MM.1S (cell line): ENCODE measurements at regions not wholly inside any gene's neighbourhood (a gene's known extent, or its start where the extent isn't known, plus 50 kb on each side); places are given as distances from the start of the nearest gene placed in this dataset.

Experiments used
- DNase-seq: peaks from one replicate; pipeline ENCODE4 v3.0.0-alpha.2; 2015
- H2AFZ ChIP-seq: fragments of 300-600 bp; sonication (generic); 2 replicates; pipeline ENCODE4 v1.6.0; 2016; ENCODE audit warnings: antibody characterized with exemption, low read length
- H3F3A ChIP-seq: fragments of 300-600 bp; sonication (generic); 2 replicates; pipeline ENCODE4 v1.6.1; 2016; ENCODE audit warnings: mild to moderate bottlenecking, antibody characterized with exemption, low read length, moderate library complexity, mixed read lengths; ENCODE audit not compliant: insufficient read depth
- H3K27ac ChIP-seq: fragments of 300-600 bp; sonication (generic); 2 replicates; pipeline ENCODE4 v1.5.1; 2016; ENCODE audit warnings: mild to moderate bottlenecking, low read length
- H3K27me3 ChIP-seq: fragments of 300-600 bp; sonication (generic); replicated peaks from 2 replicates; pipeline ENCODE4 v1.6.0; 2016; ENCODE audit warnings: low read length; ENCODE audit not compliant: insufficient read depth
- H3K36me3 ChIP-seq: fragments of 300-600 bp; sonication (generic); replicated peaks from 2 replicates; pipeline ENCODE4 v1.6.1; 2016; ENCODE audit warnings: mild to moderate bottlenecking, low read length, mixed read lengths; ENCODE audit not compliant: insufficient read depth
- H3K4me1 ChIP-seq: fragments of 300-600 bp; sonication (generic); 2 replicates; pipeline ENCODE4 v1.6.1; 2016; ENCODE audit warnings: low read length, mixed read lengths
- H3K4me2 ChIP-seq: fragments of 300-600 bp; sonication (generic); 2 replicates; pipeline ENCODE4 v1.6.0; 2016; ENCODE audit warnings: low read depth, low read length
- H3K4me3 ChIP-seq: fragments of 300-600 bp; sonication (generic); 2 replicates; pipeline ENCODE4 v1.5.1; 2016; ENCODE audit warnings: low read length, mixed read lengths
- H3K79me2 ChIP-seq: fragments of 300-600 bp; sonication (generic); 2 replicates; pipeline ENCODE4 v1.6.1; 2016; ENCODE audit warnings: mixed run types, low read length, mixed read lengths
- H3K9ac ChIP-seq: fragments of 300-600 bp; sonication (generic); 2 replicates; pipeline ENCODE4 v1.6.1; 2016; ENCODE audit warnings: low read length, mixed read lengths
- H3K9me2 ChIP-seq: fragments of 300-600 bp; sonication (generic); replicated peaks from 2 replicates; pipeline ENCODE4 v1.6.1; 2016; ENCODE audit warnings: mild to moderate bottlenecking, low read length, mixed read lengths; ENCODE audit not compliant: insufficient read depth
- H3K9me3 ChIP-seq: fragments of 300-600 bp; sonication (generic); replicated peaks from 2 replicates; pipeline ENCODE4 v1.6.1; 2016; ENCODE audit warnings: mild to moderate bottlenecking, low read length, mixed read lengths; ENCODE audit not compliant: insufficient read depth
- H4K20me1 ChIP-seq: fragments of 300-600 bp; sonication (generic); 2 replicates; pipeline ENCODE4 v1.6.1; 2016; ENCODE audit warnings: mild to moderate bottlenecking, low read length, moderate library complexity, mixed read lengths; ENCODE audit not compliant: insufficient read depth
- EZH2 ChIP-seq: fragments of 300-600 bp; sonication (generic); optimal IDR thresholded peaks from 2 replicates; pipeline ENCODE3; 2017; ENCODE audit warnings: low read depth, mild to moderate bottlenecking, antibody characterized with exemption, low read length, mixed read lengths
- EZH2phosphoT487 ChIP-seq: fragments of 300-600 bp; sonication (generic); IDR thresholded peaks from 2 replicates; pipeline ENCODE4 v1.6.1; 2018; ENCODE audit warnings: antibody characterized with exemption, low read length
- TF ChIP-seq, protein P1 (sequence below): fragments of 300-600 bp; sonication (generic); IDR thresholded peaks from 2 replicates; pipeline ENCODE4 v1.5.1; 2016; ENCODE audit warnings: antibody characterized with exemption, low read length, mixed read lengths

DNA sequence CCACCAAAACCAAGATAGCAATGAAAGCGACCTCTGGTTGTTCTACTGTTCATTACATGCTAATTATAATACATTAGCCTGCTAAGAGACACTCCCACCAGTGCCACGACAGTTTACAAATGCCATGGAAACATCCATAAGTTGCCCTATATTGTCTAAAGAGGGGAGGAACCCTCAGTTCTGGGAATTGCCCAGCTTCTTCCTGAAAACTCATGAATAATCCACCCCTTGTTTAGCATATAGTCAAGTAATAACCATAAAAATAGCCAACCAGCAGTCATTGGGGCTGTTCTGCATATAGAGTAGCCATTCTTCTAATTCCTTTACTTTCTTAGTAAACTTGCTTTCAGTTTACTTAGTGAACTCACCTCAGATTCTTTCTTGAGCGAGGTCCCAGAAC, 189.8 kb upstream of the SOX11 start:
- Histone ChIP-seq H3K36me3 (no peaks in the 10 kb centered on the region), H3K4me3 (no peak overlapping the region), H2AFZ (no peak overlapping the region), H3K9me2 (no peaks in the 10 kb centered on the region), H3K27me3 (no peaks in the 10 kb centered on the region), H3K4me1 (no peaks in the 10 kb centered on the region), H3K4me2 (no peak overlapping the region), H3K9me3 (no peaks in the 10 kb centered on the region), H3F3A (no peaks in the 10 kb centered on the region), H3K9ac (no peak overlapping the region), H3K27ac (no peak overlapping the region), H4K20me1 (no peaks in the 10 kb centered on the region), H3K79me2 (no peaks in the 10 kb centered on the region)
- no peak for DNase-seq
- TF ChIP-seq, protein P1, sequence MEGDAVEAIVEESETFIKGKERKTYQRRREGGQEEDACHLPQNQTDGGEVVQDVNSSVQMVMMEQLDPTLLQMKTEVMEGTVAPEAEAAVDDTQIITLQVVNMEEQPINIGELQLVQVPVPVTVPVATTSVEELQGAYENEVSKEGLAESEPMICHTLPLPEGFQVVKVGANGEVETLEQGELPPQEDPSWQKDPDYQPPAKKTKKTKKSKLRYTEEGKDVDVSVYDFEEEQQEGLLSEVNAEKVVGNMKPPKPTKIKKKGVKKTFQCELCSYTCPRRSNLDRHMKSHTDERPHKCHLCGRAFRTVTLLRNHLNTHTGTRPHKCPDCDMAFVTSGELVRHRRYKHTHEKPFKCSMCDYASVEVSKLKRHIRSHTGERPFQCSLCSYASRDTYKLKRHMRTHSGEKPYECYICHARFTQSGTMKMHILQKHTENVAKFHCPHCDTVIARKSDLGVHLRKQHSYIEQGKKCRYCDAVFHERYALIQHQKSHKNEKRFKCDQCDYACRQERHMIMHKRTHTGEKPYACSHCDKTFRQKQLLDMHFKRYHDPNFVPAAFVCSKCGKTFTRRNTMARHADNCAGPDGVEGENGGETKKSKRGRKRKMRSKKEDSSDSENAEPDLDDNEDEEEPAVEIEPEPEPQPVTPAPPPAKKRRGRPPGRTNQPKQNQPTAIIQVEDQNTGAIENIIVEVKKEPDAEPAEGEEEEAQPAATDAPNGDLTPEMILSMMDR, result no peak
- TF ChIP-seq EZH2 (no peak), EZH2phosphoT487 (no peak)

DNA sequence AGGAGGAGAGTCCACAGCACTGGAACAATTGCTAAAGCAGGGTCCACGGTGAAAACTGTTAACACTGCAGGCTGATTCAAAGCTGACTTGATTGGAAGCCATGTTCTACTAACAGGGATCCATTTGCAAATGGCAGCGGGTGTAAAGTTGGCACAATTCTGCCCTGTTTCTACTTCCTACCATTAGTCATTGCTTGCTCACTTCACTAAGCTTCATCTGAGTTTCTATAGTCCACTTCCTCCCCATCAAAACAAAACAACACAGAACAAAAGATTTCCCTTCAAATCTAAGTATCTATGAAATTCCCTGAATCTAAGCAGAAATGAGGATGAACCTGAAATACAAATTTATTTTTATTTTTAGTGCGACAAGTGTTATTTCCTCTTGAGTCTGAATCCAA, 187.4 kb upstream of the SOX11 start:
- DNase-seq, result no peak

DNA sequence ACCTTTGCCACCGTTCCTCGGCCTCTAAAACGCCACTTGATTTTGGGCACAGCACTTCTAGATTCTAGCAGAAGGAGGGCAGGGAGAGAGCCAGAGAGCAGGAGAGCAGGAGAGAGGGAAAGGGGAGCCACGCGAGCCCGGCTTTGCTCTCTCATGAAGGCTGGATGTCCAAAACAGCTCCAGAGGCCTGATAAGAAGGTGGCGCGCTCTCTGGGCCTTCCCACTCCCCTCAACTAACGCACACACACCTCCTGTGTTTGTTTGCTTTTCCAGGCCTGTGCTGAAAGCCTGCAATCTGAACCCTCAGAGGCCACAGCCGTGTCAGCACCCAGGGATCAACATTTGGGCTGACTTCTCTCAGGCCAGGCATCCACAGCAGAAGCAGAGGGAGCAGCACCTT, 184.8 kb upstream of the SOX11 start:
- Histone ChIP-seq H3K9me2 (no peaks in the 10 kb centered on the region), H3K9ac (no peak overlapping the region), H3K27me3 (no peaks in the 10 kb centered on the region), H3K4me2 (no peak overlapping the region), H4K20me1 (no peaks in the 10 kb centered on the region), H3K27ac (no peak overlapping the region), H3K9me3 (no peaks in the 10 kb centered on the region), H3K4me1 (no peaks in the 10 kb centered on the region), H3K36me3 (no peaks in the 10 kb centered on the region), H2AFZ (no peak overlapping the region), H3K79me2 (no peaks in the 10 kb centered on the region), H3F3A (no peaks in the 10 kb centered on the region), H3K4me3 (no peak overlapping the region)
- no peak for DNase-seq
- TF ChIP-seq, protein P1, result no peak
- TF ChIP-seq EZH2 (no peak), EZH2phosphoT487 (no peak)

More for the DNA sequence above, 187.4 kb upstream of the SOX11 start:
- no peaks in the 10 kb centered on the region for H3K4me1 ChIP-seq
- no peaks in the 10 kb centered on the region for H3K27me3 ChIP-seq
- H3K27ac ChIP-seq, result no peak overlapping the region
- H3K4me3 ChIP-seq, result no peak overlapping the region
- no peaks in the 10 kb centered on the region for H3K9me2 ChIP-seq
- H4K20me1 ChIP-seq, result no peaks in the 10 kb centered on the region
- no peaks in the 10 kb centered on the region for H3K9me3 ChIP-seq
- no peaks in the 10 kb centered on the region for H3F3A ChIP-seq
- TF ChIP-seq, protein P1, result no peak
- TF ChIP-seq EZH2phosphoT487 (no peak), EZH2 (no peak)
- H3K9ac ChIP-seq, result no peak overlapping the region
- H3K36me3 ChIP-seq, result no peaks in the 10 kb centered on the region
- no peak overlapping the region for H2AFZ ChIP-seq
- no peaks in the 10 kb centered on the region for H3K79me2 ChIP-seq
- H3K4me2 ChIP-seq, result no peak overlapping the region
